DLD1 (cell line): ENCODE measurements at regions not wholly inside any gene's neighbourhood (a gene's known extent, or its start where the extent isn't known, plus 50 kb on each side); places are given as distances from the start of the nearest gene placed in this dataset.
"Not testable (repeated sequence)": the region's sequence is repeated elsewhere in the genome, so short reads cannot be mapped to it uniquely, and the experiment has no call there.

Source experiments
- in situ Hi-C: cut with HindIII; loops from 2 replicates; pipeline ENCODE4 v1.10.0; 2017; ENCODE audit warnings: low sequenced_read_pairs

DNA sequence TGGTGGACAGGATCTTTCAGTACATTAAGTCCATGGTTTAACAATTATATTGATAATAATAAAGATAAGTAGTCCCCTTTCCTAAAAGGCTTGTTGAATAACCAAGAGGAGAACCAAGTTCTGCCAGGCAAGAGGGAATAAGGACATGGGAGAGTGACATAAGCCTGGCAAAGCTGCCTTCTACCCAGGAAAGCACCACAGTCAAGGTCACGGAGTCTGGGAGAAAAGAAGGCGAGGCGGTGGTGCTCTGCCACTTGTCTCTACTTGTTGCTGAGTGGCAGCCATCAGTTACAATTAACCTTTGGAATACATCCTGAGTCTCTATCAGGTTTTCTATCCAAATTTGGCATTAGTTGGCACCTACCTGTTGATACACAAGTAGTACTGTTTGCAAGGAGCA lies 101.7 kb upstream of the GATA6 start:
- in situ Hi-C loops: no loop called here

DNA sequence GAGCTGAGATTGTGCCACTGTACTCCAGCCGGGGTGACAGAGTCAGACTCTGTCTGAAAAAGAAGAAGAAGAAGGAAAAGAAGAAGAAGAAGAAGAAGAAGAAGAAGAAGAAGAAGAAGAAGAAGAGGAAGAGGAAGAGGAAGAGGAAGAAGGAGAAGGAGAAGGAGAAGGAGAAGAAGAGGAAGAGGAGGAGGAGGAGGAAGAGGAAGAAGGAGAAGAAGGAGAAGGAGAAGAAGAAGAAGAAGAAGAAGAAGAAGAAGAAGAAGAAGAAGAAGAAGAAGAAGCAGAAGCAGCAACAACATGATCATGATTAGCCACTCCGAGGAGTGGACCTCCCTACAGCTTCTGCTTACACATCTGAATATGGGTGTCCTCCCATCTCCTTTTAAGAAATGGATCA lies 100.6 kb upstream of the GATA6 start:
- in situ Hi-C loops: not testable (repeated sequence)

DNA sequence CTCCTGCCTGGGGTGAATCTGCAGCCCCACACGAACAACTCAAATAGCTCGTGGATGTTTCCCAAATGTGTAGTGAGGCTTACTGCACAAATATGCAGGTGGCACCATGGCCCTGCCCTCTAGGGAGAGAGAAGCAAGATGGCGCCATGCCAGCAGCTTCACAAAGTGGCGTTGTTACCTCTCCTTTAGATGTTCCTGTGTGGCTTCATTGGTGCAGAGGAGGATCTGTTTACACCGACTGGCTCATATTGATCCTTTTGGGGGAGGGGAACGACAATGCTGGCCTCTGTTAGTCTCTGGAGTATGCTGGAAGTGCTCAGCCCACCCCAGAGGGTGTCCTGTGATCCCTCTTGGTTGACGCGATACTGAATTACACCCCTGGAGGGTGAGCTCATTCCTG lies 99.5 kb upstream of the GATA6 start:
- in situ Hi-C loops: no loop called here

DNA sequence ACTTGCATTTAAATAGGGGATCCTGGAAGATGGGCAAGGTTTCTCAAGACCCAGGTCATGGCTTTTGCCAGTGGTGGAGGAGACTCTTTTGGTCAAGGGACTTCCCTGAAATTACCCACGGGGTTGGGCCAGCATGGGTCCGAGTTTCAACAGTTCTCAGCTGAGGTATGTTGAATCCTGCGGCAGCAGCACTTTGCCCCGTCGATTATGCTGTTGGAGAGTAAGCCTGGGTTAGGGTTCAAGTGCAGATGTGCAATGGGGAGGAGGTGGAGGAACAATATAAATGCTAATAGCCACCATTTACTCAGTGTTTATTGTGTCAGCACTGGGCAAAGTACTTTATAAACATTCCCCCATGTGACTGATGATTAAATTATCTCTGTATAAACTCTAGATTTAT lies 96.0 kb upstream of the GATA6 start:
- in situ Hi-C loops: no loop called here

DNA sequence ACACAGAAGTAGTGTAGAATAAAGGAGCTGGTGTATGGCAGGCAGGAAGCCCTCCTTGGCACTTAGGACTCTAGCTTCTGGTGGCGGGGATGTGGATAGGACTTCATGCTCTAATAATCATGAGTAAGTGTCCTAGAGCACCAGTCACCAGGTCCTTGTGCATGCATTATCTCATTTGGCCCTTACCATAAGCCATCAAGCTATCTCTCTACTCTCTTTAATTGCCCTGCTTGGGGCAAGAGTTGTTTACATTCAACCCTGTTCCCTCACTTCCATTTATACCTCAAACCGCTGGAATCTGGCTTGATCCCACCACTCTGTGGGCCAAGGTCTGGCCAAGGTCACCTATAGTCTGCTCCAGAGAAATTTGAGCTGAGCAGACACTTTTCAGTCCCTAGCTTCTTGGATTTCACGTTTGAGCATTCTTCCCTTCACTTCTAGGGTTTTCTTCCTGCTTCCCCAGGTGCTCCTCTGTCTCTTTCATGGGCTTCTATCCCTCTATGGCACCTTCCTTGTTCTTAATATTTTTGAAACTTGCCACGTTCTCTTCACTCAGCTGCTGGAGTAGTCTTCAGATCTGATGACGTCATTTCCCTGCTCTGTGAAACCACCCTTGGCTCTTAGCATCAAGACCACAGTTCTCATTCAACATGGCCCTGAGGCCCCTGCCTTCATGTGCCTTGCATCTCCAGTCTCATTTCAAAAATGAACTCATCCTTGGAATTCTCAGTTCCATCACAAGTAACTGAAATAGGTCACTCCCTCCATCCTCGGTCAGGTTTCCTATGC lies 94.9 kb upstream of the GATA6 start:
- in situ Hi-C loops: no loop called here

DNA sequence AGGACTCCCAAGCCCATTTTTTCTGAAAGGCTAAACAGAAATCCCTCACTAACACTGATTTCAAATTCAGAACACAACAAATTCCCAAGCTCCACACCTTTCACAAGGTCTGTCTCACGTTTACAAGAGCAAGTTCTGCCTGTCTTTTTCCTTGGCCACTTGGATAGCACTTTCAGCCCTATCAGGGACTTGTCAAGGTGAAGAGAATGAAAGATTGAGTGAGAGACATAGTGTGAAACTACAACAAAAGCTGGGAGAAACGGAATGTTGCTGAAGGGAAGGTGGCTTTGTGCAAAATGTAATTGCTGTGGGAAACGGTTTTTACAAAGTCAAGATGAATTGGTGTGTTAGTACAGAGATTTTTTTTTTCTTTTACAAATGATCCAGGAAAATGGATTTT lies 89.4 kb upstream of the GATA6 start:
- in situ Hi-C loops: no loop called here

DNA sequence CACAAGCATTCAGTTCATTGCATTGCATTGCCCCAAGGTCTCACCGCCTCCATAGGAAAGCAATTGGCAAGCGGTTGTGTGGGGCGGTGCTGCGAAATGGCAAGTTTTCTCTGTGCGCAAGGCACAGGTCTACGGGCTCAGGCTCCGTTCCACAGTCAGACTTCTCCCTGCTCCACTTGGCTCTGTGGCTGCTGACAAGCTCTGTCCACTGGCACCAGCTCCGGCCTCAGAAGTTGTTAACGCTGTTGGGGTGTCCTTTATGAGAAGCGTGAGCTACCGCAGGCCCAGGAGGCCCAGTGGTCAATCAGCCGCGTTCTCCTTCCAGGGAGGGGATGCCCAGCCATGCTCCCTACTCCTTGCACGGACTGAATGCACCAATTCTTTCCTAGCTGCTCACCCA lies 87.0 kb upstream of the GATA6 start:
- in situ Hi-C loops: no loop called here

DNA sequence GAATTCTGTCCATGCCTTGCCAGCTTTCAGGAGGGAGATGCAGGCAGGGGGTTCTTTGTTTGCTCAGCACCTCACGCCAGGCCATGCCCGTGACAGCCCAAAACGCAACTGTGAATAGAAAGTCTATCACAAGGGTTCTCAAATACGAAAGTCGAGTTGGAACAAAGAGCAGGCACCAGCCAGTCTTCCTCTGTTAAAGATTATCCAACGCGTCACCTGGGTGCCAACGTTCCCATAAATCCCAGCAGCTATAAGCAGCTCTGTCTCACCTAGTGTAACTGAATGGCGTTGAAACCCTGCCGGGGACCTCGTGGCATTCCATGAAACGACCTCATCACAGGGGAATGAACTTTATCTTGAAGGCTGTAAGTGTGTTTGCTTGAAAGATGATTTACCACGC lies 84.8 kb upstream of the GATA6 start:
- in situ Hi-C loops: no loop called here

DNA sequence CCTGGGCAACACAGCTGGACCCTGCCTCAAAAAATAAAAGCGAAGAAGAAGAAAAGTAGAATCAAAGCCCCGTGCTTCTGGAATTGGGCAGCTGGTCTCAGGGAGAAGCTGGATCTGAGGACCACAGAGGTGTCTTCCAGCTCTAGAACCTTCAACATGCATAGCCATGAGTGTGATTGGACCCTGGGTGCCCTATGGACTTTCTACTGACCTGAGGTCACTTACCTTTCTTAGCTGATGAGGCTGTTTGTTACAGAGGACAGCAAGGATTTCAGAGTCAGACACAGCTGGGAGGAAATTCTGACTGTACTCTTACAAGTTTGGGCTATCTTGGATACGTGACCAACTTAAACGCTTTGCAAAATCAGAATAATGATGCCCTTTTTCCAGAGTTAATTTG lies 82.4 kb upstream of the GATA6 start:
- in situ Hi-C loops: no loop called here

DNA sequence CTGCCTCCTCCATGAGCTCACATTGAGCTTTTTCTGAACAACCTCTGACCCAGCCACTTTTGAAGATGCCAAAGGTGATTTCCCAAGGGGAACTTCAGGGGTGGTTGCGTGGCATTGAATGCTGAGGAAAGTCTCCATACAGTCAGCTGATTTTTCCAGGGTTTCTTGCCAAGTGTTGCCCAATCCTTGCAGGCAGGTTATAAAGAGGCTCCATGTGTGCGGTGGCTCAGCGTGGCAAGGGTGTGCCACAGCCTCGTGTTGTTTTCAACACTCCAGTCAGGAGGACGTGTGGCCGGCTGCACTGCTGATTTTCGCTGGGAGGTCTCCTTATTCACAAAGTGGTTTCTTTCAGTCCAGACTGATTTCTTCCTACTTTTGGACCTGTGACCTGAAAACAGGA lies 81.4 kb upstream of the GATA6 start:
- in situ Hi-C loops: no loop called here

DNA sequence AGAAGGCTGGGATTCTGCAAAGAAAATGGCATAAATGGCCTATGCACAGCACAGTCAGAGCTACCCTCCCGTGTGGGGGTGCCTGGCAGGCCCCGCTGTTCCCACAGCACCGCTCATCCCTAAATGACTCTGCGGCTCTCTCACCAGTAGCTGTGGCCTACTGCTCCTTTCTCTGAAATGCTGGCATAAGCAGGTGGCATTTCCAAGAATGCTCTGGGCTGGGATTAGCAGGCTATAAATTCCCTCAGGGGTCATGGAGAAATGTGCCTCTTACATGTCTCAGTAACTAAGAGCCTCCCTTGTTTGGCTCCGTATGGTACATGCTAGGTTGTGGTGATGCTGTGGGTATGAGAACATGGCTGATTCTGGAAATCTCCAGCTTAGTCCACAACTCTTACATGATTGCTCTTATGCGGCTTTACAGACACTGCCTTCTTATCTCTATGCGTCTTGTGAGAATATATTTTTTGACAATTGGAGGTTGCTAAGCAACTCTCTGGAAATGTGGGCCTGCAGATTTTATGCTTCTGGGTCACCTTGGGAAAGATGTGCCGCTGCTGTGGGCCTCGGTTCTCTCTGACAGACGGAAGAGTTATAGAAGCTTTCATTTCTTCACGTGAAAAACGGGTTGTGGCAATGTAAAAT lies 80.3 kb upstream of the GATA6 start:
- in situ Hi-C loops: no loop called here

DNA sequence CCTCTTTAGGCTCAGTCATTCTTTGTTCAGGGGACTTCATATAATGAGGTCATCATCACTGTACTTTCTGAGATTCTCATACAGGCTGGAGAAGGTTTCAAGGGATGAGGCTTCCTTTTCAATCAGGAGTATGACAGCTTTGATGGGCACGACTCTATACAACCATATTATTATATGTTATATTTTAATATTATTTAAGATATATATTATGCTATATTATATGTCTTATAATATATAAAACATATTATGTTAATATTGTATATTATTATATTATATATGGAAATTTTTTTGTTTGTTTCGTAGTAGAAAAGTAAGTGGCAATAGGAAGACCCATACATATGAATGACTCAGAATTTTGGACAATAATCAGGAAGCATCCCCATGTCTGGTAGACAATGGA lies 78.0 kb upstream of the GATA6 start:
- in situ Hi-C loops: loop anchor here (5.0 kb wide), 1 partner anchor 51 kb away; no protein-coding TSS in a partner anchor

DNA sequence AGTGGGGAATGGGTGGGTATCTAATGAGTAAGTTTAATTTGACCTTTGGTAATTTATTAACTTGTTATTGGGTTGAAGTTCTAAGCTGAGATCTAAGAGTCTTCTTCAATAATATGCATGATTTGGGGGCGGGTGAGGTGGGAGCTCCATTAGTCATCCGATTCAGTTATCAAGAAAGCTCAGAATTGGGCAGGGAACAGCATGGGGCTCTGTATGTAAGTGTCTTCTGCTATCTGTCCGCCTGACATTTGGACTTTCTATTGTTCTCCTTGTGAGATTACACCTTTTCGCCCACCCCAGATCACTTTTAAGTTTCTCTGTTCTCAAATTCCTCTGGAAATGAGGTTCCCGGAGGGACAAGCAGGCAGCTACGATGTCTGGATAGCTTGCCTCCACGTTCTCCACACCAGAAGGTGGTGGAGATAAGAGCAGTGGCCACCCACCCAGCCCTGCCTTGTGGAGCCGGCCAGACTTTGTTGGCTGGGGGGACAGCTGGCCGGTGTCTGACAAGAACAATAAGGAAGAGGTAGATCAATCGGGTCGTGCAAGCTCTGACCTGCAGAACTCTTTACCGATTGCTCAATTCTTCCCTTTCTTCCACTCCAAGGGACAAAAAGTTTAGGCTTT lies 75.5 kb upstream of the GATA6 start:
- in situ Hi-C loops: loop anchor here (5.0 kb wide), 1 partner anchor 48 kb away; no protein-coding TSS in a partner anchor

DNA sequence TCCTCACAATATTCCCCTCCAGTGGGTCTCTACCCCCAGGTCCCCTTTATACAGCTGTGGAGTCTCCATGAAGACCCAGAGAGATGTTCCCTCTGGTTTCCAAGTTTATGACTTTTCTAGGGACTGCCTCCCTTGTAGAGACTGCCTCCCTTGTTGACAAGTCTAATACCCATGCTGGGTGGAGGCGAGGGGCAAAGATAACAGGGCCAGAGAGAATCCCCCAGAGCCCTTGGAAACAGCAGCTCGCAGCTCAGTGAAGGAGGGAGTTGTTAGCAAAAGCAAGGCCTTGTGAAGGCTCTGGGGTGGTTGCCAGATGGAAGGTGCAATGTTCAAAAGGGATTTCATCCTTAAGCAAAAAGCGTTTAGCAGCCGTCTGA lies 75.0 kb upstream of the GATA6 start:
- in situ Hi-C loops: loop anchor here (5.0 kb wide), 1 partner anchor 48 kb away; no protein-coding TSS in a partner anchor

DNA sequence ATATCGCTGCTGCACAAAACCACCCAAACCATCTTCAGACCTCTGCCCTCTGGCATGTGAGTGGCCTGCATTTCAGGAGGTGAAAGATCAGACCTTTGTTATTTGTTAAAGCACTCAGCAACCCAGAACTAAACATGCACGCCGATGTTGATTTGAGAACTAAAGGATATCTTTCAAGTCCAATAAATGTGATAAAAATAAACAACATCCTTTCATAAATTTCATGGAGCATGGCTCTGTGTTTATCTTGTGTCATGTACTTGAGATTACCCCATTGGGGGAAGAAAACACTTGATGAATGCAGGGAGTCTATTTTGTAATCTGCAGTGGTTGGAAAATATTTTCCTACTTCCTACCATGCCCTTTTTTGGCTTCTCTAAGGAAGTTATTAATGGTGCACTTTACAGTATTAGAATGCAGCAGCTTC lies 70.8 kb upstream of the GATA6 start:
- in situ Hi-C loops: no loop called here

DNA sequence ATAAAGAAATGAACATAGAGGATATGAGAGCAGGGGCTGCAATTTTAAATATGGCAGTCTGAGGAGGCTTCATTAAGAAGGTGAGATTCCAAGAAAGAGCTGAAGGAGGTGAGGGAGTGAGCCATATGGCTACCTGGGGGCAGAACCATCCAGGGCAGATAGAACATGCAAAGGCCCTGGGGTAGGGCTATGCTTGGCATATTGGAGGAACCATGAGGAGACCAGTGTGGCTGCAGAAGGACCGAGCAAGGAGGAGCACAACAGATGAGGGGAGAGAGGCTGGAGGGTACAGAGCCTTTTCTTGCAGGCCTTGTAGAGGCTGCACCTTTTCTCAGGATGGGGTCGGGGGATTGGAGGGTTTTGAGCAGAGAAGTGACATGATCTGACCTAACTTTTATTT lies 69.5 kb upstream of the GATA6 start:
- in situ Hi-C loops: no loop called here

DNA sequence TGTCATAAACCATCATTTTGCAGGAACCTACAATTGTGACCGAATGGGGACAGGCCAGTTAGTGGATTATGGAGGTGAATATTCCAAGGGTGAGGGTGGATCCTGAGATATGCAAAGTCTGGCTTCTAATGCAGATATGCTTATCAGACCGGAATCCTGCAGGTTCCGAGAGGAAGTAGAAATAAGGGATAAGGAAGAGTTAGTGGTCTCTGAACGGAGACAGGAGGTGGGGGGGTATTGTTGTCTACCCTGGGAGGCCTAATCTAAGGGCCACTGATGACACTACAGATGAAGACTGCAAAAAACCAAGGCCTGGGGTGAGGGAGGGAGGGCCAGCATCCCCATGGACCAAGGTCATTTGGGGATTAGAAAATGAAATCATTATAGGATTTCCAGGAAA lies 67.7 kb upstream of the GATA6 start:
- in situ Hi-C loops: no loop called here

DNA sequence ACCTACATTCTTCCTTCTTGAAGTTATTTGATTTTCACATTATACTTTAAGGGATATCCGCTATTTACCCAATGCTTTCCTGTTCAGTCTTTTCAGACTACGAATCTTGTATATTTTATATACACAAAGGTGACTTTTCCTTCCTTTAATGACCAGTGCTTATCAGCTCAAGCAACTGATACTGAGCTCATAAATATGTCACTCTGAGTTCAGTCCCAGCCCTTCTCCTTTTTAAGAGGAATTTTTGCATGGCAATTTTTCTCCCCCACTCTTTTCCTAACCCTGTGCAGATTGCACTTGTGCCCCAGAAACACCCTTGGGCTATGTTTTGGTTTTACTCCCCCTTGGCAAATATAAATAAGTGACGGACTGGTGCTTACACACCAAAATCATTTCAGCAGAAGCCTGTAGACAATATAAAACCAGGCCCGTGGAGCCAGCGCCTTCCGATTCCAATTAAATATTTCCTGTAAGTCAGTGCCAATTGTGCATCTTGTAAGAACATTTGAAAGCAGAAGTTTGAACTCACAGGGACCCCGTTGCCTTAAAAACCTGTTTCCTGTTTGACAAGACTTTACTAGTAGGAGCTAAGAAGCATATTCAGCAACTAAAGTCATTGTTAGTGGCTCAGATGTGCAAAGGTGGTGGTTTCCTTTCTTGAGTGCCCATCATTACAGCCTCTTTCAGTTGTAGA lies 66.3 kb upstream of the GATA6 start:
- in situ Hi-C loops: no loop called here

DNA sequence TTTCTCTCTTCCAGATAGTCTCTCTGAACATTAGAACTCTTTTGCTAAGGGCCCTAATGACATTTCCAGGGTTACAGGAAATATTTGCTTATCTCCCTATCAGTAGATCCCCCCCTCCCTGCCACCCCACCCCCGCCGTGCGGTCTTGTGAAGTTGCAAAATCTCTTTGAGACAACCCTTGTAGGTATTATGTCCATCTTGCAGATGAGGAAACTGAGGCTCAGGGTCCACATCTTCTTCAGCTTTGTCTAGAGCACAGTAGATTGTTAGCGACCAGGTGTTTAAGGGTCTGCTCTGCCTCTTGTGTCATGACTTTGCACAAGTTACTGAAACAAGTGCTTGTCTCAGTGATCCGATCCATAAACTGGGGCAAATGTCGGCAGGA lies 65.8 kb upstream of the GATA6 start:
- in situ Hi-C loops: no loop called here

DNA sequence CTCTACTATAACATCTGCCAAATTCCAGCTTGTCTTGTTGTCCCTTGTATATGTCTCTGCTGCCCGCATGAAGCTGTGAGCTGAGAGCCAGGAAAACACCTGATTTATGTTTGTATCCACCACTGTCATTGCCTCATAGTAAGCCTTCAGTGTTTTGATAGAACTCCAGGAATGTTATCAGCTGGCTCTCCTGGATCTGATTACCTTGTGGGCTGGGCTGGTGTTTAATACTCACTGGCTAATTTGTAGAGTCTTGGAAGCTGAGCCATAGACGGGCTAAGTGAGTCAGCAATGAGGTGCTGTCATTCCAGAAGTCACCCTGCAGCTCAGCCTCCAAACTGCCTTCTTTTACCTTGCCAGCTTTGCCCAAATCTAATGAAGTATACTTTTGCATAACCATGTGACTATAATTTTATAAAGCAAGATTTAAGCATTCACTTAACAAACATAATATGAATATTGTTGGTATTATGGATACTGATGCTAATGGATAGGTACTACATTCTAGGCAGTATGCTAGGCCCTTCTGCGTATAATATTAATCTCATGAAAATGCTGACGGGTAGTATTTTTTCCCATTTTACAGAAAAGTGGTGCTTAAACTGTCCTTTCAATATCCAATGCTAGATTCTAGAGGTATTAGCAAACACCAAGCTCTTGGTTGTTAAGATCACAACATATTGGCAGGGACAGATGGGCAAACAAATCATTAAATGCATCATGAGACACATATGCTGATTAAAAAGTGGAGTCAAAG lies 62.7 kb upstream of the GATA6 start:
- in situ Hi-C loops: no loop called here

DNA sequence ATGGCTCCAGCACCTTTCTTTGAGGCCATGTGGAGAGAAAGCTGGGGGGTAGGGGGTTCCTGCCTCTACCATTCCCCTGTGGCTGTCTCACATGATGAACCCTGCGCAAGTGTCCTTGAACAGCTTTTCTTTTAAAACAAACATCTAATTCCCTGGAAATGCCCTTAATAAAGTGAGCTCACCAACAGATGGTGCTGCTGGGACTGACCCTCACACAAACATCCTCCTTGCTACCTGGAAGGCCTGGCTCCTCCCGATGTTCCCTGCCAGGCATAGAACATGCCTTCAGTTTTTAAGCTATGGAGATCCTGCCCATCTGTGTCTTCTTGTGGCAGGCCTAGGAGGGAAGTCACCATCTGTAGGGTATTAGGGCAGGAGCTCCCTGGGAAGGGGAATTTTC lies 60.7 kb upstream of the GATA6 start:
- in situ Hi-C loops: no loop called here
